ENCODE measurements at regions not wholly inside any gene's neighbourhood (a gene's known extent, or its start where the extent isn't known, plus 50 kb on each side); places are given as distances from the start of the nearest gene placed in this dataset.

- TF ChIP-seq CTCF (conservative IDR thresholded peaks at IDR 0.05; ENCODE audit: low read length) (no peak), EZH2phosphoT487 (IDR thresholded peaks at IDR 0.05; ENCODE audit: borderline replicate concordance) (no peak)
- Histone ChIP-seq H3K4me1 (ENCODE audit: insufficient read depth, low read length, poor library complexity, severe bottlenecking) (no peaks in the 10 kb centered on the region), H3K79me2 (ENCODE audit: insufficient read depth, low read length) (no peaks in the 10 kb centered on the region)
These were observed 149.7 kb upstream of the NPHP3 start for GRCh38 chr3:132871956-132872355.

DNA sequence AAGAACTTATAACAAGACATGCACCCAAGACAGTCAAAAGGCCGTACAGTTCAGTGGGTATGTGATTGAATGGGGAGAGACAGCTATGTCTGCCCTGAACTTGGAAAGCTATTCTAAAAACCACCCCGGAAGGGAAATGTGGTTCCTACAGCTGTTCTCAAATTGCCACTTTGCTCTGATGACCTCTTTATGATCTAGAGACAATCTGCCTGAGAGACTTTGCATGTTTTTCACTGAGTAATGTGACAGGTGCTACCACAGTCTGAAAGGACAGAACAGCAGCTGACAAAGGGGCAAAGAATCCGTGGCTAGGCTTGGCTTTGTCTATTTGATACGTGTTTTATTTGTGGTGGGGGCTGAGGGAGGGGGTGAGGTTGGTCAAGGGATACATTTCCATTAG lies 148.3 kb upstream of the NPHP3 start:
- no peak for TF ChIP-seq EZH2phosphoT487 (IDR thresholded peaks at IDR 0.05; ENCODE audit: borderline replicate concordance)
- TF ChIP-seq CTCF (conservative IDR thresholded peaks at IDR 0.05; ENCODE audit: low read length) = no peak
- H3K9me2 ChIP-seq (replicated peaks; ENCODE audit: low read depth, low read length) = no peaks in the 10 kb centered on the region
- H3K9me3 ChIP-seq (ENCODE audit: insufficient read depth, low read depth, low read length) = no peaks in the 10 kb centered on the region
- H3K4me2 ChIP-seq (ENCODE audit: low read depth, low read length, poor library complexity, severe bottlenecking) = no peak overlapping the region
- no peaks in the 10 kb centered on the region for H4K20me1 ChIP-seq (ENCODE audit: insufficient read depth, low read length, poor library complexity, severe bottlenecking)
- no peaks in the 10 kb centered on the region for H3K79me2 ChIP-seq (ENCODE audit: insufficient read depth, low read length)
- H3F3A ChIP-seq (ENCODE audit: low read depth) = no peaks in the 10 kb centered on the region
- no peaks in the 10 kb centered on the region for H3K4me1 ChIP-seq (ENCODE audit: insufficient read depth, low read length, poor library complexity, severe bottlenecking)
- H3K4me3 ChIP-seq (ENCODE audit: low read length, poor library complexity, severe bottlenecking) = no peak overlapping the region
- no peaks in the 10 kb centered on the region for H3K36me3 ChIP-seq (ENCODE audit: insufficient read depth, low read length)
- no peaks in the 10 kb centered on the region for H3K27me3 ChIP-seq (ENCODE audit: insufficient read depth, low read length, poor library complexity, severe bottlenecking)
- H2AFZ ChIP-seq (ENCODE audit: low read length) = no peak overlapping the region
- H3K9ac ChIP-seq (ENCODE audit: low read depth, low read length, poor library complexity, severe bottlenecking) = no peak overlapping the region

More at GRCh38 chr3:132871956-132872355, 149.7 kb upstream of the NPHP3 start:
- H4K20me1 ChIP-seq (ENCODE audit: insufficient read depth, low read length, poor library complexity, severe bottlenecking) = no peaks in the 10 kb centered on the region
- no peak overlapping the region for H3K4me2 ChIP-seq (ENCODE audit: low read depth, low read length, poor library complexity, severe bottlenecking)
- H2AFZ ChIP-seq (ENCODE audit: low read length) = no peak overlapping the region
- H3K36me3 ChIP-seq (ENCODE audit: insufficient read depth, low read length) = no peaks in the 10 kb centered on the region
- H3K4me3 ChIP-seq (ENCODE audit: low read length, poor library complexity, severe bottlenecking) = no peak overlapping the region
- H3K9ac ChIP-seq (ENCODE audit: low read depth, low read length, poor library complexity, severe bottlenecking) = no peak overlapping the region
- no peaks in the 10 kb centered on the region for H3K27me3 ChIP-seq (ENCODE audit: insufficient read depth, low read length, poor library complexity, severe bottlenecking)
- no peaks in the 10 kb centered on the region for H3K9me2 ChIP-seq (replicated peaks; ENCODE audit: low read depth, low read length)
- no peaks in the 10 kb centered on the region for H3K9me3 ChIP-seq (ENCODE audit: insufficient read depth, low read depth, low read length)
- H3F3A ChIP-seq (ENCODE audit: low read depth) = no peaks in the 10 kb centered on the region

GRCh38 chr3:132867956-132868355 lies 145.7 kb upstream of the NPHP3 start:
- no peaks in the 10 kb centered on the region for H3K9me2 ChIP-seq (replicated peaks; ENCODE audit: low read depth, low read length)
- no peak overlapping the region for H3K4me3 ChIP-seq (ENCODE audit: low read length, poor library complexity, severe bottlenecking)
- no peak overlapping the region for H3K9ac ChIP-seq (ENCODE audit: low read depth, low read length, poor library complexity, severe bottlenecking)
- no peaks in the 10 kb centered on the region for H3K9me3 ChIP-seq (ENCODE audit: insufficient read depth, low read depth, low read length)
- H3K4me1 ChIP-seq (ENCODE audit: insufficient read depth, low read length, poor library complexity, severe bottlenecking) = no peaks in the 10 kb centered on the region
- no peak overlapping the region for H3K4me2 ChIP-seq (ENCODE audit: low read depth, low read length, poor library complexity, severe bottlenecking)
- no peaks in the 10 kb centered on the region for H3K27me3 ChIP-seq (ENCODE audit: insufficient read depth, low read length, poor library complexity, severe bottlenecking)
- TF ChIP-seq CTCF (conservative IDR thresholded peaks at IDR 0.05; ENCODE audit: low read length) (no peak), EZH2phosphoT487 (IDR thresholded peaks at IDR 0.05; ENCODE audit: borderline replicate concordance) (no peak)
- H2AFZ ChIP-seq (ENCODE audit: low read length) = no peak overlapping the region
- H3K79me2 ChIP-seq (ENCODE audit: insufficient read depth, low read length) = no peaks in the 10 kb centered on the region
- no peaks in the 10 kb centered on the region for H4K20me1 ChIP-seq (ENCODE audit: insufficient read depth, low read length, poor library complexity, severe bottlenecking)
- no peaks in the 10 kb centered on the region for H3K36me3 ChIP-seq (ENCODE audit: insufficient read depth, low read length)
- no peaks in the 10 kb centered on the region for H3F3A ChIP-seq (ENCODE audit: low read depth)
